ENCODE measurements at regions not wholly inside any gene's neighbourhood (a gene's known extent, or its start where the extent isn't known, plus 50 kb on each side); places are given as distances from the start of the nearest gene placed in this dataset.

DNA sequence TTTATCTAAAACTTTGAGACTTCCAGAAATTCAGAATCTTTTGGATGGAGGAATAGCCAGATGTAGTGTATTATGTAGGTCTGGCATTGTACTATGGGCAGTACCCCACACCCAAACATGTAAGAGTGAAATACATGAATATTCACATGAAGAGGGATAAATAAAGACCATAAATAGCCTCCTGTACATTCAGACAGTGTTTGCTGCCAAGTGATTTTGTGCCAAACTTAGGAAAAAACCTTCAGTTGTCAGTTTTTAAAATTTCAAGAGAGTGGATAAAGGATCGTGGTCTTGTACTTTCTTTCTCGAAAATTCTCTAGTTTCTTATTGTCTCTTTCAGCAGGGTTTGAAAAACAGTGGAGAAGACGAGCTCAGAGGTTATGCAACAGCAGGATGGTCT is 150.3 kb upstream of the LARGE1 start:
- DNase-seq (ENCODE audit: insufficient read length, low spot score) (no peak), FAIRE-seq (no peak)
- no peak for TF ChIP-seq PAX5 (IDR thresholded peaks at IDR 0.05; ENCODE audit: insufficient read depth, low read length, severe bottlenecking)
- no peak for TF ChIP-seq SPI1 (IDR thresholded peaks at IDR 0.05; ENCODE audit: low read depth, low read length)
- TF ChIP-seq TAF1 (IDR thresholded peaks at IDR 0.05; ENCODE audit: low read depth, low read length): no peak
- TF ChIP-seq POLR2A (IDR thresholded peaks at IDR 0.05; ENCODE audit: low read depth, low read length): no peak
- TF ChIP-seq POU2F2 (IDR thresholded peaks at IDR 0.05; ENCODE audit: low read depth, low read length): no peak
- no peak for TF ChIP-seq POLR2AphosphoS5 (IDR thresholded peaks at IDR 0.05; ENCODE audit: low read depth, low read length)

DNA sequence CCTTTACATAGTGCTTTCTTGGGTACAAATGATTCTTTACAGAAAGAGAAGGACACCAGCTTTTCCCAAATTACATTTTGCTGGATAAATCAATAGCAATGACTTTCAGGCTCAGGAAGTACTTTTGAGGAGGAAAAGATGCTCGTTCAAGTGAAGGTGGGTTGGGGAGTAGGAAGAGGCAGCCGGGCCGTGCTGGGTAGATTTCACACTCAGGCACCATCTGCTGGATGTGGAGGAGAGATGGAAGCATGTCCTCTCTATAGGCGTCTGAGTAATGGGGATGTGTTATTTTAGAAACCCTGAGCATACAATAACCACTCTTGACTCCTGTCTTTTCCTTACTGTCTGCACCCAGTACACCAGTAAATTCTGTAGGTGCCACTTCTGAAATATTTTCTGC is 152.3 kb upstream of the LARGE1 start:
- FAIRE-seq: no peak
- TF ChIP-seq PAX5 (IDR thresholded peaks at IDR 0.05; ENCODE audit: insufficient read depth, low read length, severe bottlenecking): no peak
- no peak for TF ChIP-seq POLR2A (IDR thresholded peaks at IDR 0.05; ENCODE audit: low read depth, low read length)
- no peak for TF ChIP-seq POLR2AphosphoS5 (IDR thresholded peaks at IDR 0.05; ENCODE audit: low read depth, low read length)
- no peak for TF ChIP-seq SPI1 (IDR thresholded peaks at IDR 0.05; ENCODE audit: low read depth, low read length)
- no peak for TF ChIP-seq POU2F2 (IDR thresholded peaks at IDR 0.05; ENCODE audit: low read depth, low read length)
- no peak for TF ChIP-seq TAF1 (IDR thresholded peaks at IDR 0.05; ENCODE audit: low read depth, low read length)
- DNase-seq (ENCODE audit: insufficient read length, low spot score): no peak

GRCh38 chr22:34080433-34080832 is 160.2 kb upstream of the LARGE1 start:
- TF ChIP-seq TAF1 (IDR thresholded peaks at IDR 0.05; ENCODE audit: low read depth, low read length) (no peak), POLR2AphosphoS5 (IDR thresholded peaks at IDR 0.05; ENCODE audit: low read depth, low read length) (no peak), POLR2A (IDR thresholded peaks at IDR 0.05; ENCODE audit: low read depth, low read length) (no peak), POU2F2 (IDR thresholded peaks at IDR 0.05; ENCODE audit: low read depth, low read length) (no peak), SPI1 (IDR thresholded peaks at IDR 0.05; ENCODE audit: low read depth, low read length) (no peak), PAX5 (IDR thresholded peaks at IDR 0.05; ENCODE audit: insufficient read depth, low read length, severe bottlenecking) (no peak)
- no peak for FAIRE-seq

DNA sequence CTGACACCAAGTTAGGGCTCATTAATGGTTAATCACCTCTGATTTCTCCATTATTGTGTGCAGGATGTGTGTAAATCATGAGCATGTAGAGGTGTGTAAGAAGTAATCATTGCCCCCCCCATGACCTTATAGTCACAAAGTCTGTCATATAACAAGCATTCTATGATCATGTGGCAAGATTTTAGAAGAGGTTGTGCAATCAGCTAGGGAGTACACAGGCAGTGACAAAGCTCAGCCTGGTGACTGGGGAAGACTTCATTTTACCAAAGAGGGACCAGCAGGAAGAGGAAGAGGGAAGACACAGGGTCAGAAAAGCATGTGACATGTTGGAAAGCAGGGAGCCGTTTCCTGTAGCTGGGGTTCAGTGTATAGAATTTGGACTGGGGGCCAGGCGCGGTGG is 176.5 kb upstream of the LARGE1 start:
- no peak for TF ChIP-seq POLR2AphosphoS5 (IDR thresholded peaks at IDR 0.05; ENCODE audit: low read depth, low read length)
- FAIRE-seq: no peak
- no peak for DNase-seq (ENCODE audit: insufficient read length, low spot score)

More at GRCh38 chr22:34080433-34080832, 160.2 kb upstream of the LARGE1 start:
- no peak for DNase-seq (ENCODE audit: insufficient read length, low spot score)

GRCh38 chr22:34099278-34099677 is 179.0 kb upstream of the LARGE1 start:
- FAIRE-seq (no peak), DNase-seq (ENCODE audit: insufficient read length, low spot score) (no peak)
- TF ChIP-seq SPI1 (IDR thresholded peaks at IDR 0.05; ENCODE audit: low read depth, low read length): no peak
- no peak for TF ChIP-seq TAF1 (IDR thresholded peaks at IDR 0.05; ENCODE audit: low read depth, low read length)
- TF ChIP-seq POLR2A (IDR thresholded peaks at IDR 0.05; ENCODE audit: low read depth, low read length): no peak
- no peak for TF ChIP-seq POLR2AphosphoS5 (IDR thresholded peaks at IDR 0.05; ENCODE audit: low read depth, low read length)
- no peak for TF ChIP-seq PAX5 (IDR thresholded peaks at IDR 0.05; ENCODE audit: insufficient read depth, low read length, severe bottlenecking)
- TF ChIP-seq POU2F2 (IDR thresholded peaks at IDR 0.05; ENCODE audit: low read depth, low read length): no peak

DNA sequence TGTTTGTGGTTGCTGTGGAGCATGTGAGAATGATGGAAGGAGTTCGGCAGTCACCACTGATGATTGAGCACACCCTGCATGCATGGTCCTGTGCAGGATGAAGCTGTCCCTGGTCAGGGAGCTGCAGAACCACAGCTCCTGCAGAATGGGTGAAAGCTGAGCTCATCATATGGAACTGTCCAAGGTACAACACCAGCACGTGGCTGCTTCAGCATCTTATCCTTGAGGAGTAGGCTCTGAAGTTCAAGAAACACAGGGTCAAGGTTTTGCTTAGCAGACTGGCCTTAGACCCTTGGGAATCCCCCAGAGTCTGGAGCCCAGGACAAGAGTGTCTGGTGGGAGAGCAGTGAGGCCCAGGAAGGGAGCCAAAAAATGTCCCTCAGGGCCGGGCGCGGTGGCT is 182.4 kb upstream of the LARGE1 start:
- FAIRE-seq: no peak
- no peak for DNase-seq (ENCODE audit: insufficient read length, low spot score)
- TF ChIP-seq PAX5 (IDR thresholded peaks at IDR 0.05; ENCODE audit: insufficient read depth, low read length, severe bottlenecking) (no peak), POU2F2 (IDR thresholded peaks at IDR 0.05; ENCODE audit: low read depth, low read length) (no peak), TAF1 (IDR thresholded peaks at IDR 0.05; ENCODE audit: low read depth, low read length) (no peak), POLR2A (IDR thresholded peaks at IDR 0.05; ENCODE audit: low read depth, low read length) (no peak), SPI1 (IDR thresholded peaks at IDR 0.05; ENCODE audit: low read depth, low read length) (no peak), POLR2AphosphoS5 (IDR thresholded peaks at IDR 0.05; ENCODE audit: low read depth, low read length) (no peak)

- DNase-seq (ENCODE audit: insufficient read length, low spot score): no peak
- TF ChIP-seq POLR2AphosphoS5 (IDR thresholded peaks at IDR 0.05; ENCODE audit: low read depth, low read length) (no peak), POLR2A (IDR thresholded peaks at IDR 0.05; ENCODE audit: low read depth, low read length) (no peak), PAX5 (IDR thresholded peaks at IDR 0.05; ENCODE audit: insufficient read depth, low read length, severe bottlenecking) (no peak), TAF1 (IDR thresholded peaks at IDR 0.05; ENCODE audit: low read depth, low read length) (no peak), SPI1 (IDR thresholded peaks at IDR 0.05; ENCODE audit: low read depth, low read length) (no peak), POU2F2 (IDR thresholded peaks at IDR 0.05; ENCODE audit: low read depth, low read length) (no peak)
- no peak for FAIRE-seq
Observed at GRCh38 chr22:34105461-34106062, 185.3 kb upstream of the LARGE1 start.

GRCh38 chr22:34108168-34108567 is 187.9 kb upstream of the LARGE1 start:
- DNase-seq (ENCODE audit: insufficient read length, low spot score) (no peak), FAIRE-seq (no peak)
- TF ChIP-seq POLR2A (IDR thresholded peaks at IDR 0.05; ENCODE audit: low read depth, low read length) (no peak), PAX5 (IDR thresholded peaks at IDR 0.05; ENCODE audit: insufficient read depth, low read length, severe bottlenecking) (no peak), TAF1 (IDR thresholded peaks at IDR 0.05; ENCODE audit: low read depth, low read length) (no peak), POU2F2 (IDR thresholded peaks at IDR 0.05; ENCODE audit: low read depth, low read length) (no peak), SPI1 (IDR thresholded peaks at IDR 0.05; ENCODE audit: low read depth, low read length) (no peak), POLR2AphosphoS5 (IDR thresholded peaks at IDR 0.05; ENCODE audit: low read depth, low read length) (no peak)

- peak; percentile 40 for FAIRE-seq
- peak; percentile 34 for DNase-seq (ENCODE audit: insufficient read length, low spot score)
- TF ChIP-seq PAX5 (IDR thresholded peaks at IDR 0.05; ENCODE audit: insufficient read depth, low read length, severe bottlenecking) (no peak), SPI1 (IDR thresholded peaks at IDR 0.05; ENCODE audit: low read depth, low read length) (no peak), TAF1 (IDR thresholded peaks at IDR 0.05; ENCODE audit: low read depth, low read length) (no peak), POLR2AphosphoS5 (IDR thresholded peaks at IDR 0.05; ENCODE audit: low read depth, low read length) (no peak), POU2F2 (IDR thresholded peaks at IDR 0.05; ENCODE audit: low read depth, low read length) (no peak), POLR2A (IDR thresholded peaks at IDR 0.05; ENCODE audit: low read depth, low read length) (no peak)
Observed at GRCh38 chr22:34111210-34111824, 191.0 kb upstream of the LARGE1 start.

- TF ChIP-seq POU2F2 (IDR thresholded peaks at IDR 0.05; ENCODE audit: low read depth, low read length) (no peak), POLR2A (IDR thresholded peaks at IDR 0.05; ENCODE audit: low read depth, low read length) (no peak), POLR2AphosphoS5 (IDR thresholded peaks at IDR 0.05; ENCODE audit: low read depth, low read length) (no peak), SPI1 (IDR thresholded peaks at IDR 0.05; ENCODE audit: low read depth, low read length) (no peak), TAF1 (IDR thresholded peaks at IDR 0.05; ENCODE audit: low read depth, low read length) (no peak), PAX5 (IDR thresholded peaks at IDR 0.05; ENCODE audit: insufficient read depth, low read length, severe bottlenecking) (no peak)
- FAIRE-seq: no peak
- DNase-seq (ENCODE audit: insufficient read length, low spot score): no peak
Observed at GRCh38 chr22:34113381-34113780, 193.1 kb upstream of the LARGE1 start.
